SJSA1 (cell line): ENCODE measurements at regions not wholly inside any gene's neighbourhood (a gene's known extent, or its start where the extent isn't known, plus 50 kb on each side); places are given as distances from the start of the nearest gene placed in this dataset.
"Not testable (repeated sequence)": the region's sequence is repeated elsewhere in the genome, so short reads cannot be mapped to it uniquely, and the experiment has no call there.

ENCODE experiments used
- DNase-seq, 2 experiments: peaks; one replicate each; pipeline ENCODE4 v3.0.0-alpha.2; 2015 to 2020; ENCODE audit warnings: low spot score in 2 of 2, low read depth in 1 of 2
- H3K27ac ChIP-seq: fragments of 250-450 bp; sonication (Bioruptor Pico); 2 replicates; pipeline ENCODE4 v1.5.1; 2020; ENCODE audit warnings: mild to moderate bottlenecking, moderate library complexity
- H3K27me3 ChIP-seq: fragments of 250-450 bp; sonication (Bioruptor Pico); replicated peaks from 2 replicates; pipeline ENCODE4 v1.5.1; 2020; ENCODE audit warnings: mild to moderate bottlenecking, moderate library complexity
- H3K36me3 ChIP-seq: fragments of 250-450 bp; sonication (Bioruptor Pico); 2 replicates; pipeline ENCODE4 v1.5.1; 2020; ENCODE audit warnings: mild to moderate bottlenecking
- H3K4me1 ChIP-seq: fragments of 250-450 bp; sonication (Bioruptor Pico); replicated peaks from 2 replicates; pipeline ENCODE4 v1.6.1; 2021; ENCODE audit warnings: mild to moderate bottlenecking
- H3K4me3 ChIP-seq: fragments of 250-450 bp; sonication (Bioruptor Pico); 2 replicates; pipeline ENCODE4 v1.5.1; 2020; ENCODE audit warnings: mild to moderate bottlenecking
- H3K9me3 ChIP-seq: fragments of 250-450 bp; sonication (Bioruptor Pico); replicated peaks from 2 replicates; pipeline ENCODE4 v1.5.1; 2020; ENCODE audit warnings: mild to moderate bottlenecking

GRCh38 chr17:71011391-71011790 is 842.1 kb downstream of the KCNJ2 start:
- no peak overlapping the region for H3K4me3 ChIP-seq
- DNase-seq, result no peak

GRCh38 chr17:71019699-71020098 is 850.4 kb downstream of the KCNJ2 start:
- H3K27ac ChIP-seq, result no peak overlapping the region
- no peaks in the 10 kb centered on the region for H3K36me3 ChIP-seq
- H3K27me3 ChIP-seq, result no peaks in the 10 kb centered on the region
- DNase-seq, result no peak
- no peaks in the 10 kb centered on the region for H3K4me1 ChIP-seq
- no peak overlapping the region for H3K4me3 ChIP-seq
- H3K9me3 ChIP-seq, result peaks cover 8% of the 10 kb centered on the region

More at GRCh38 chr17:71011391-71011790, 842.1 kb downstream of the KCNJ2 start:
- H3K27me3 ChIP-seq, result no peaks in the 10 kb centered on the region
- H3K36me3 ChIP-seq, result no peaks in the 10 kb centered on the region
- H3K4me1 ChIP-seq, result no peaks in the 10 kb centered on the region
- H3K27ac ChIP-seq, result no peak overlapping the region
- peaks cover 3% of the 10 kb centered on the region; the same call in 1 of the 2 replicates for H3K9me3 ChIP-seq

GRCh38 chr17:71022758-71023157 is 853.4 kb downstream of the KCNJ2 start:
- Histone ChIP-seq H3K27ac (no peak overlapping the region), H3K27me3 (no peaks in the 10 kb centered on the region), H3K4me3 (no peak overlapping the region), H3K36me3 (no peaks in the 10 kb centered on the region), H3K4me1 (no peaks in the 10 kb centered on the region), H3K9me3 (peaks cover 8% of the 10 kb centered on the region)
- DNase-seq, result no peak

GRCh38 chr17:71023249-71024030 is 854.1 kb downstream of the KCNJ2 start:
- H3K27me3 ChIP-seq, result no peaks in the 10 kb centered on the region
- H3K9me3 ChIP-seq, result peaks cover 8% of the 10 kb centered on the region
- no peaks in the 10 kb centered on the region for H3K4me1 ChIP-seq
- H3K4me3 ChIP-seq, result no peak overlapping the region
- no peaks in the 10 kb centered on the region for H3K36me3 ChIP-seq
- DNase-seq, result no peak
- no peak overlapping the region for H3K27ac ChIP-seq

GRCh38 chr17:71024172-71024571 is 854.8 kb downstream of the KCNJ2 start:
- Histone ChIP-seq H3K4me3 (no peak overlapping the region), H3K27ac (no peak overlapping the region), H3K27me3 (no peaks in the 10 kb centered on the region), H3K4me1 (no peaks in the 10 kb centered on the region), H3K9me3 (peaks cover 8% of the 10 kb centered on the region), H3K36me3 (no peaks in the 10 kb centered on the region)
- no peak for DNase-seq

GRCh38 chr17:71024969-71025368 is 855.6 kb downstream of the KCNJ2 start:
- H3K4me3 ChIP-seq, result no peak overlapping the region
- no peak for DNase-seq
- no peaks in the 10 kb centered on the region for H3K36me3 ChIP-seq
- H3K27ac ChIP-seq, result no peak overlapping the region
- H3K4me1 ChIP-seq, result no peaks in the 10 kb centered on the region
- H3K9me3 ChIP-seq, result peaks cover 8% of the 10 kb centered on the region
- H3K27me3 ChIP-seq, result no peaks in the 10 kb centered on the region

GRCh38 chr17:71029246-71029645 is 859.9 kb downstream of the KCNJ2 start:
- no peak overlapping the region for H3K27ac ChIP-seq
- no peaks in the 10 kb centered on the region for H3K4me1 ChIP-seq
- no peak for DNase-seq
- H3K27me3 ChIP-seq, result no peaks in the 10 kb centered on the region
- H3K36me3 ChIP-seq, result no peaks in the 10 kb centered on the region
- no peak overlapping the region for H3K4me3 ChIP-seq
- no peaks in the 10 kb centered on the region for H3K9me3 ChIP-seq

- H3K36me3 ChIP-seq, H3K9me3 ChIP-seq, H3K27me3 ChIP-seq, DNase-seq, H3K4me1 ChIP-seq, H3K4me3 ChIP-seq, H3K27ac ChIP-seq: not testable (repeated sequence)
These were observed 862.0 kb downstream of the KCNJ2 start for GRCh38 chr17:71031286-71031685.

- no peaks in the 10 kb centered on the region for H3K9me3 ChIP-seq
- no peaks in the 10 kb centered on the region for H3K27me3 ChIP-seq
- H3K4me1 ChIP-seq, result no peaks in the 10 kb centered on the region
- H3K27ac ChIP-seq, result no peak overlapping the region
- no peak overlapping the region for H3K4me3 ChIP-seq
- DNase-seq, result no peak
- no peaks in the 10 kb centered on the region for H3K36me3 ChIP-seq
These were observed 863.5 kb downstream of the KCNJ2 start for GRCh38 chr17:71032746-71033273.

- H3K27ac ChIP-seq, result no peak overlapping the region
- no peaks in the 10 kb centered on the region for H3K36me3 ChIP-seq
These were observed 864.0 kb downstream of the KCNJ2 start for GRCh38 chr17:71033336-71033735.

GRCh38 chr17:71035226-71035625 is 865.9 kb downstream of the KCNJ2 start:
- H3K4me3 ChIP-seq, result no peak overlapping the region
- H3K27me3 ChIP-seq, result no peaks in the 10 kb centered on the region
- no peak overlapping the region for H3K27ac ChIP-seq
- H3K9me3 ChIP-seq, result no peaks in the 10 kb centered on the region
- H3K36me3 ChIP-seq, result no peaks in the 10 kb centered on the region
- no peak for DNase-seq
- H3K4me1 ChIP-seq, result no peaks in the 10 kb centered on the region

More at GRCh38 chr17:71033336-71033735, 864.0 kb downstream of the KCNJ2 start:
- no peak for DNase-seq
- Histone ChIP-seq H3K27me3 (no peaks in the 10 kb centered on the region), H3K4me1 (no peaks in the 10 kb centered on the region), H3K4me3 (no peak overlapping the region), H3K9me3 (no peaks in the 10 kb centered on the region)

GRCh38 chr17:71037386-71037785 is 868.1 kb downstream of the KCNJ2 start:
- no peaks in the 10 kb centered on the region for H3K36me3 ChIP-seq
- H3K4me1 ChIP-seq, result no peaks in the 10 kb centered on the region
- no peak for DNase-seq
- no peak overlapping the region for H3K27ac ChIP-seq
- no peaks in the 10 kb centered on the region for H3K9me3 ChIP-seq
- no peaks in the 10 kb centered on the region for H3K27me3 ChIP-seq
- no peak overlapping the region for H3K4me3 ChIP-seq

- no peak for DNase-seq
- Histone ChIP-seq H3K36me3 (no peaks in the 10 kb centered on the region), H3K9me3 (no peaks in the 10 kb centered on the region; the same call in 1 of the 2 replicates), H3K4me1 (no peaks in the 10 kb centered on the region), H3K27me3 (no peaks in the 10 kb centered on the region), H3K27ac (no peak overlapping the region), H3K4me3 (no peak overlapping the region)
These were observed 870.1 kb downstream of the KCNJ2 start for GRCh38 chr17:71039391-71039790.

- Histone ChIP-seq H3K36me3 (no peaks in the 10 kb centered on the region), H3K9me3 (0 out of 2 replicates have a peak, but pooled peaks cover 4% of the 10 kb centered on the region), H3K27ac (no peak overlapping the region), H3K27me3 (no peaks in the 10 kb centered on the region), H3K4me1 (no peaks in the 10 kb centered on the region), H3K4me3 (no peak overlapping the region)
- no peak for DNase-seq
These were observed 883.6 kb downstream of the KCNJ2 start for GRCh38 chr17:71052971-71053370.
